Activated CD4-positive, alpha-beta memory T cell treated with anti-CD3 and anti-CD28 coated beads, Interleukin-2, amount 10 ng/mL, durations not matched to agents 7 days and 5 days (primary cell): ENCODE measurements at regions not wholly inside any gene's neighbourhood (a gene's known extent, or its start where the extent isn't known, plus 50 kb on each side); places are given as distances from the start of the nearest gene placed in this dataset.
"Not testable (repeated sequence)": the region's sequence is repeated elsewhere in the genome, so short reads cannot be mapped to it uniquely, and the experiment has no call there.

ENCODE experiments used
- CTCF ChIA-PET: fragments of 350-600 bp; sonication (Branson Sonifier 250); formaldehyde crosslinking; loops from one replicate; lab custom pipeline; 2021; ENCODE audit warnings: antibody characterized with exemption, inconsistent platforms; lab: Charles Lee
- POLR2A ChIA-PET: fragments of 350-600 bp; sonication (Branson Sonifier 250); formaldehyde crosslinking; loops from one replicate; lab custom pipeline; 2021; ENCODE audit warnings: antibody characterized with exemption; lab: Charles Lee
- DNase-seq: peaks from one replicate; pipeline ENCODE4 v3.0.0-alpha.2; 2020
- H3K27ac Mint-ChIP-seq: one replicate; pipeline ENCODE4 v1.8.0; 2021; ENCODE audit warnings: mild to moderate bottlenecking, mixed read lengths
- H3K27me3 Mint-ChIP-seq: one replicate; pipeline ENCODE4 v1.8.0; 2021; ENCODE audit warnings: mixed read lengths
- H3K36me3 Mint-ChIP-seq: one replicate; pipeline ENCODE4 v1.8.0; 2021; ENCODE audit warnings: low read depth, mixed read lengths
- H3K4me1 Mint-ChIP-seq: one replicate; pipeline ENCODE4 v1.8.0; 2021; ENCODE audit warnings: mixed read lengths
- H3K4me3 Mint-ChIP-seq: one replicate; pipeline ENCODE4 v1.8.0; 2021; ENCODE audit warnings: mild to moderate bottlenecking, mixed read lengths
- H3K9me3 Mint-ChIP-seq: one replicate; pipeline ENCODE4 v1.8.0; 2021; ENCODE audit warnings: mixed read lengths

DNA sequence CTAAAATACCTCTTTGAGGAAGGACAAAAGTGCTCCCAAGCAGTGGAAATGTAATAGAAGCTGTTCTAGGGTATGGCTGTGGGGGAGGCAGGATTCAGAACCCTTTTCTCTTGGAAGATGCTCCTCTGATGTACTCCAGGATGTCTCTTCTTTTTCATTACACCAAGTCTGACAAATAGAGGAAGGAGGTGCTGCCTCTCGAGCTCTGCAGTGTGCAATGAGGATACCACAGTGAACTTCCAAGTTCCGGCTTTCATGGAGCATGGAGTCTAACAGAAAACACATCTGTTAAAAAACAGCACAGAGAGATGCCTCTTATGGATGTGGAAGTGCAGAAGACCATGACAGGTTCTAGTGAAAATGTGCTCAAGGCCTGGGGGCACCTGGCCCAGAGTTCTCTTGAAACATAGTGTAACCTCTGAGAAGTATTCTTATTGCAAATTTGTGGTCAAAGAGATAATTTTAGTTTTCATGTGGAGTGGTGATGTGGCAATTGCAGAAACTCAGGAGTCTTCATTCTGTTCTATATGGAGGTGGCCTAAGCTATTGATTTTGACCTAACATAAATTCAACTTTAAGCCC, 362.0 kb upstream of the CITED2 start:
- H3K27ac Mint-ChIP-seq, result no peak overlapping the region
- ChIA-PET CTCF (no interaction called here), POLR2A (no interaction called here)
- H3K9me3 Mint-ChIP-seq, result no peaks in the 10 kb centered on the region
- peaks cover 3% of the 10 kb centered on the region for H3K27me3 Mint-ChIP-seq
- DNase-seq, result no peak
- no peaks in the 10 kb centered on the region for H3K4me1 Mint-ChIP-seq
- no peak overlapping the region for H3K4me3 Mint-ChIP-seq
- no peaks in the 10 kb centered on the region for H3K36me3 Mint-ChIP-seq

DNA sequence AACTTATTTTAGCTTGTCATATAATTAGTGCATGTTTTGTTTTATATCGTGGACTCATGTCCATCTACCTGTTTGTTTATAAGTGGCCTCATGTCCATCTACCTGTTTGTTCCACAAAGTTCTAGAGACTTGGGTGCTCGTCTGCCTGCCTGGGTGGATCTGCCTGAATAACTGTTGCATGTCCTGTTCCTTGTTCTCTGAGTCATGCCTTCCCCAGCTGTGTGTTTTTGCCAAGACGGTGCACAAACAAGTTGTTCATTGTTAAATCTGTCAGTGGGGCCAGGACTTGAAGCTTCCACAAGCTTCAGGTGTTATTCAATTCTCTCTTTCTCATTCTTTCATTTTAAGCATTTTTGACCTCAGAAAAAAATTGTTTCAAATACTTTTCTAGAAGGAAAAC, 358.0 kb upstream of the CITED2 start:
- CTCF ChIA-PET, result no interaction called here
- Mint-ChIP-seq H3K4me1 (no peaks in the 10 kb centered on the region), H3K4me3 (no peak overlapping the region), H3K27ac (no peak overlapping the region), H3K27me3 (peaks cover 3% of the 10 kb centered on the region), H3K9me3 (no peaks in the 10 kb centered on the region), H3K36me3 (no peaks in the 10 kb centered on the region)
- POLR2A ChIA-PET, result no interaction called here
- DNase-seq, result no peak

DNA sequence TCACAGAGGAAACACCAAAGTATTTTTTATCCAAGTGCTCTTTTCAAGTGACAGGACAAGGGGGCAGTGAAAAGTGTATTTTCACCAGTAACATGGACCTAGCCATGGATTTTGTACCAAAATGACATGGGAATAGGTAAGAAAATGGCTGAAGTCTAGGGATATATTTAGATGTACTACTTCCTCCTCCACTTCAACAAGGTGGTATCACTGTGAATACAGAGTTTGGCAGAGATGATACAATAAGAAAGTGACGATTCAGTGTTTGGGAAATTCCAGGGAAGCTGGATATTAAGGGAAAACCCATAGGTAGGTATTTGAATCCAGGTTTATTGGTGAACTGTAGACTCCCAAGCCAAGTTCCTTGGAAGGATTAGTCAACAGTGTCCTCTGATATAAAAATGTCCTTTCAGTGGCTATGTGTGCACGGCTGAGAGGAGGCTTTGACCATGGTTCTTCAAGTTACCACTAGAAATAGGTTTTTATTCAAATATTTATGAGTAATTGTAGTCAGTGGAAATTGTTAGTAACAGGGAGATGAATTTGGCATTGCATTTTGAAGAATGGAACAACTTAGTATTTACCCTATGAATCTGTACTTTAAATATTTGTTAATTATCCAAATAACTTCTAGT, 356.0 kb upstream of the CITED2 start:
- no peak for DNase-seq
- no peaks in the 10 kb centered on the region for H3K36me3 Mint-ChIP-seq
- peaks cover 3% of the 10 kb centered on the region for H3K27me3 Mint-ChIP-seq
- no peak overlapping the region for H3K27ac Mint-ChIP-seq
- no peaks in the 10 kb centered on the region for H3K4me1 Mint-ChIP-seq
- POLR2A ChIA-PET, result no interaction called here
- peaks cover 2% of the 10 kb centered on the region for H3K9me3 Mint-ChIP-seq
- H3K4me3 Mint-ChIP-seq, result no peak overlapping the region
- CTCF ChIA-PET, result no interaction called here

DNA sequence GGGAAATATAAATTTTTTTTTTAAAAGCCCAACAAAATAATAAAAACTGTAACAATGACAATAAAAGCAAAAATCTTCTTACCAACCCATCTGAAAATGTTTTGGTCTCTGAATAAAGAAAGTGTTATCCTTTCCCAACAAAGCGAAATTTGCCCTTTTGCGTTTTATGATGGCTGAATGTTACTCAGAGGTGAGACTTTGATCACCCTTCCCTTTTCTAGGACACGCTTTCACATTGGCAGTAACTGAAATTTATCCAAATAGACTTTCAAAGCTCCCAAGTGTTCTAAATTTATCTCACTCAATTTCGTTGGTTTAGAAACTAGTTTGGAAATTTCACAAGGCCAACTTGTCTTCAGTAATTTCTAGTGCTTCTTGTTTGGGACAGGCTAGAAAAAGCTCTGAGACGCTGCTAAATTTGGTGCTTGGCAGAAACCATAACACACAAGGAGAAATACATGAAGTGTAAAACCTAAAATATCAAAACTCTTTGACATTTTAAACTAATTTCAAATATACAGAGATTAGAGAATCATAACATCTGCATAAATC, 354.5 kb upstream of the CITED2 start:
- no peaks in the 10 kb centered on the region for H3K4me1 Mint-ChIP-seq
- no peak for DNase-seq
- POLR2A ChIA-PET, result no interaction called here
- peaks cover 3% of the 10 kb centered on the region for H3K27me3 Mint-ChIP-seq
- CTCF ChIA-PET, result no interaction called here
- H3K36me3 Mint-ChIP-seq, result no peaks in the 10 kb centered on the region
- H3K4me3 Mint-ChIP-seq, result no peak overlapping the region
- peaks cover 2% of the 10 kb centered on the region for H3K9me3 Mint-ChIP-seq
- no peak overlapping the region for H3K27ac Mint-ChIP-seq

DNA sequence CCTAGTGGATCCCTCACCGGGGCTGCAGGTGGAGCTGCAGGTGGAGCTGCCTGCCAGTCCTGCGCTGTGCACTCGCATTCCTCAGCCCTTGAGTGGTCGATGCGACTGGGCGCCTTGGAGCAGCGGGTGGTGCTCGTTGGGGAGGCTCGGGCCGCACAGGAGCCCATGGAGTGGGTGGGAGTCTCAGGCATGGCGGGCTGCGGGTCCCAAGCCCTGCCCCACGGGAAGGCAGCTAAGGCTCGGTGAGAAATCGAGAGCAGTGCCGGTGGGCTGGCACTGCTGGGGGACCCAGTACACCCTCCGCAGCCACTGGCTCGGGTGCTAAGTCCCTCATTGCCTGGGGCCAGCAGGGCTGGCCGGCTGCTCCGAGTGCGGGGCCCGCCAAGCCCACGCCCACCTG, 351.8 kb upstream of the CITED2 start:
- POLR2A ChIA-PET, H3K27ac Mint-ChIP-seq: not testable (repeated sequence)

DNA sequence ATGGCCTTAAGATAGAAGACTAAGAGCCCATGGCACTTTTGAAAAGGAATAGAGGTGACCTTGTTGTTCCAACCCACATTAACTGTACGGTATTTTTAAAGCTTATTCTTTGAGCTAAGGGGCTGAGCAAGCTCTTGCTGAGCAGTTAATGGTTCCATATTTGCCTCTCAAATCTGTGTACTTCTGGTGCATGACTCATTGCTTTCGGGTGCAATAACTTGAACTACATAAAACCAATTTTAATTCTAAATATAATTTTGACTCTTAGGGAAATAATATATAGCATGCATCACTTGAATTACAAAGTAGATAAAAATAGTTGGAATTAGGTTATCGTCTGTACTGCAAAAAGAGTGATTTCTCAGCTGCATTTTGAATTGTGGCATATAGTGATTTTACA, 348.1 kb upstream of the CITED2 start:
- CTCF ChIA-PET, result no interaction called here
- DNase-seq, result no peak
- no peaks in the 10 kb centered on the region for H3K4me1 Mint-ChIP-seq
- POLR2A ChIA-PET, result no interaction called here
- H3K9me3 Mint-ChIP-seq, result peaks cover 2% of the 10 kb centered on the region
- H3K4me3 Mint-ChIP-seq, result no peak overlapping the region
- no peaks in the 10 kb centered on the region for H3K27me3 Mint-ChIP-seq
- H3K36me3 Mint-ChIP-seq, result no peaks in the 10 kb centered on the region
- H3K27ac Mint-ChIP-seq, result no peak overlapping the region

More for the DNA sequence above, 351.8 kb upstream of the CITED2 start:
- CTCF ChIA-PET, DNase-seq, H3K9me3 Mint-ChIP-seq, H3K4me1 Mint-ChIP-seq, H3K27me3 Mint-ChIP-seq, H3K36me3 Mint-ChIP-seq, H3K4me3 Mint-ChIP-seq: not testable (repeated sequence)

DNA sequence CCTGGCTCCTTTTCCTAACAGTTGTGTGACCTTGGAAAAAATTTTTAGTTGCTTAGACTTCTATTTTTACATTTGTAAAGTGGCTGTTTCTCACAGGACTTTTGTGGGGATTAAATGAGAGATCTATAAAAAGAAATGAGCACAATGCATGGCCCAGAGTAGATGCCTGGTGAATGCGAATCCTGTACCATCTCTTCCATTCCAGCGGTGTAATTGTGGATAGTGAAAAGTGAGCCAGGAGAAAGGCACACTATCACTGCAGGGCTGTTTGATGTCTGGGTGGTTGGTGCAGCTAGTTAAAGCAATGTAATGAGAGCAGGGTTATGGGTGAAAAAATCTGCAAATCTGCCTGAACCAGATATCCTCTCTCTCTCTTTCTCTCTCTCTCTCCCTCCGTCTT, 347.5 kb upstream of the CITED2 start:
- ChIA-PET POLR2A (no interaction called here), CTCF (no interaction called here)

DNA sequence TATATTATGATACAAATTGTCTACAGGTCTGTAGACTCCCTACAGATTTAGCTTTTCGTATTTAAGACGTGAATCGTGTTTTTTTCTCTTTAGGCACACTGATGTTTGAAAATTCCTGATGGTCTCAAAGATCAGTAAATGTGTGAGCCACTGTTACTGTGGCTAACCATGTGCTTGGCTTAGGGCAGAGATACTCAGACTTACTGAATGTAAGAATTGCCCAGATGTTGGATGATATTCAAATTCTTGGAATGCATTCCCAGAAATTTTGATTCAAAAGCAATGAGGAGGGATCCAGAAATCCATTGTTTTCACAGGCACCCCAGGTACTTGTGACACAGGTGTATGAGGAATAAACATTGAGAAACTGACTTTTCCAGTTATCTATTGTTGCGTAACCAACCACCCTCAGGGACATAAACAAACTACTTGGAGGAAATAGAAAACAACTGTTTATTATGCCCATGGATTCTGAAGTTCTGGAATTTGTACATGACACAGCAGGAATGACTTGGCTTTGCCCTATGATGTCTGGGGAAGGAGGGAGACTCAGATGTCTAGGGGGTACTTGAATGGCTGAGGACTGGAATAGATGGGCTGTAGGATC, 339.6 kb upstream of the CITED2 start:
- peaks cover 7% of the 10 kb centered on the region for H3K27me3 Mint-ChIP-seq
- no peaks in the 10 kb centered on the region for H3K9me3 Mint-ChIP-seq
- H3K27ac Mint-ChIP-seq, result no peak overlapping the region
- DNase-seq, result no peak
- POLR2A ChIA-PET, result interaction anchor here (1.1 kb wide), 1 partner anchor 340 kb away, joined by 3 read pairs; the partner anchor contains the start of gene CITED2
- H3K4me1 Mint-ChIP-seq, result no peaks in the 10 kb centered on the region
- no peak overlapping the region for H3K4me3 Mint-ChIP-seq
- CTCF ChIA-PET, result no interaction called here
- no peaks in the 10 kb centered on the region for H3K36me3 Mint-ChIP-seq

More for the DNA sequence above, 347.5 kb upstream of the CITED2 start:
- no peaks in the 10 kb centered on the region for H3K4me1 Mint-ChIP-seq
- H3K9me3 Mint-ChIP-seq, result peaks cover 2% of the 10 kb centered on the region
- no peaks in the 10 kb centered on the region for H3K27me3 Mint-ChIP-seq
- no peak for DNase-seq
- H3K36me3 Mint-ChIP-seq, result no peaks in the 10 kb centered on the region
- no peak overlapping the region for H3K4me3 Mint-ChIP-seq
- no peak overlapping the region for H3K27ac Mint-ChIP-seq

DNA sequence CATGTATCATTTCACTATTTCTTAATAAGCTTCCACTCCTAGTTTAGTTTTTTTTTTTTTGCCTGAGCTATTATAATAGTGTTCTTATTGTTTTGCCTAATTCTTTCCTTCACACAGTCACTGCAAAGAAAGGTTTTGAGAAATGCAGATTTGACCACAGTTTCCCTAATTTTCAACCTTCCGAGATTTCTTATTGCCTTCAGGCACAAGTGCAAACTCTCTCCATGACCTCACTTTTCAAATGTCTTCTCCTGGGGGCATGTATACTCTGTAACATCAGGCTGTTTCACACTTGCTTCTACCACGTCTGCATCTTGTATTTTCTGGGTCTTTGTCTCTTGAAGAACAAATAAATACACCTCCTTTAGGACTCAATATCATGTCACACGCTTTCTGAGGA, 339.0 kb upstream of the CITED2 start:
- no peaks in the 10 kb centered on the region for H3K36me3 Mint-ChIP-seq
- POLR2A ChIA-PET, result no interaction called here
- no peaks in the 10 kb centered on the region for H3K4me1 Mint-ChIP-seq
- no peak overlapping the region for H3K4me3 Mint-ChIP-seq
- peaks cover 7% of the 10 kb centered on the region for H3K27me3 Mint-ChIP-seq
- CTCF ChIA-PET, result no interaction called here
- no peak for DNase-seq
- no peak overlapping the region for H3K27ac Mint-ChIP-seq
- H3K9me3 Mint-ChIP-seq, result no peaks in the 10 kb centered on the region

DNA sequence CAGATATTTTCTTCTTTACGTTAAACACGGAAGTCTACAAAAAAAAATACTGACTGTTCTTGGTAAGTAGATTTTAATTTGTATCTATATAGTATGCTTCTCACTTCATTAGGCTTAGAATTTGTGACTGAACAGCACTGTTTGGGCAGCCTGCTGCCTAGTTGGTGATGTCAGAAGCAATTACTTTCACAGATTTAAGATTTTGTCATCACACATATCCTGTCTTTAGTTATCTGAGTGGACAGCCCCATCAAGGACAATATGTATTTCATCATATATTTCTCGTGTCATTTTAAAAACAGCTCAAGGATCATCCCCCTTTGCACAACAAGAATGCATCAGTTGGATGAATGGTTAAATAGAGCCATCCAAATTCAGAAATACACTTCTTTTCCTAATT, 338.4 kb upstream of the CITED2 start:
- Mint-ChIP-seq H3K9me3 (no peaks in the 10 kb centered on the region), H3K27me3 (peaks cover 7% of the 10 kb centered on the region), H3K4me1 (no peaks in the 10 kb centered on the region), H3K36me3 (no peaks in the 10 kb centered on the region), H3K4me3 (no peak overlapping the region), H3K27ac (no peak overlapping the region)
- DNase-seq, result no peak
- CTCF ChIA-PET, result no interaction called here
- POLR2A ChIA-PET, result no interaction called here

DNA sequence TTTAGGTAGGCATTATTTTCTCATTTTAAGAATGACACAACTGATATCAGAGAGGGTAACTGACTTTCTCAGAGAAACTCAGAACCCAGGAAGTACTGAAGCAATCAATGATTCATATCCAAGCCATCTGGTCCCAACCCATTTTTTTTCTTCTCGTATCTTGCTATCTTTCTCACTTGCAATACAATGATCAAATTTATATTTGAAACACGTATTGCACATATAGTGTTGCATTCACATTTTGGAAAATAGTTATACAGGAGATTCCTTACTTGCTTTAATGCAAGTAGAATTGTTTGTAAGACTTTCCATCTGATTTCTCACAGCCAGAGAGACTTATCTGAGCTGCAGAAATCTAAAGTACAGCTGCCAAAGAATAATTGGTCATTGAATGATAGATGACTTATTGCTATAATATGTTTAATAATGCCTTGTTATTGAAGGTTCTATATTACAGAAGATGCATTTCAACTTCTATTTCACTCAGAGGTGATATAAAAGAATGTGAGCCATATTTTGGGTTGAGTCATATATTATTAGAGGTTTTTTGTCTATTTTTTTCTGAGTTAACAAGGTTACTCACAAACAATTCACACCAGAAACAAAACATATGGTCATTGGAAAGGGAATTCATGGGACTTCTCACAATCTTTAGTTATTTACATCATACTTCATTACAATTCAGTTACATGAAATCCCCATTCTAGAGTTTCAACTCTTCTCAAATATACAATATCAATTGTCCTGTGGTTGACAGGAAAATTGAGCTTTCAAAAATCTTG, 337.5 kb upstream of the CITED2 start:
- no peak for DNase-seq
- Mint-ChIP-seq H3K27me3 (peaks cover 7% of the 10 kb centered on the region), H3K9me3 (no peaks in the 10 kb centered on the region), H3K27ac (no peak overlapping the region), H3K4me1 (no peaks in the 10 kb centered on the region), H3K4me3 (no peak overlapping the region), H3K36me3 (no peaks in the 10 kb centered on the region)
- ChIA-PET POLR2A (no interaction called here), CTCF (no interaction called here)

DNA sequence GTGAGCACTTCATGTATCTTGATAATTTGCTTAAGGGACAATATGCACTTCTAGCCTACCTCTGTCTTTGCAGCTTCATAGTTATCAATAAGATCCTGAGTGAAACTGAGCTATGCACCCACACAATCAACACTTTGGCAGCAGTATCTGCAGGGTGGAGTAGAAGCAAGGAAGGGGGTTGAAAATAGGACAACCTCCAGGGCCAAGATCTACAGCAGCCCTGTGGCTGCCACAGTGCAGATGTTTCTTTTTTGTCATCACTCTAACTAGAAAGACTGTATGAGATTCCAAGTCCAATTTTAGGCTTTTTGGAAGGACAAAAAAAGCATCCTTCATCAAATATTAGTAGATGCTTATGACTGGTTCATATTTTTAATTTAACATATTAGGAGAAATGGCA, 336.1 kb upstream of the CITED2 start:
- no peak for DNase-seq
- peaks cover 5% of the 10 kb centered on the region for H3K27me3 Mint-ChIP-seq
- no peaks in the 10 kb centered on the region for H3K36me3 Mint-ChIP-seq
- H3K9me3 Mint-ChIP-seq, result no peaks in the 10 kb centered on the region
- no peak overlapping the region for H3K4me3 Mint-ChIP-seq
- H3K4me1 Mint-ChIP-seq, result no peaks in the 10 kb centered on the region
- H3K27ac Mint-ChIP-seq, result no peak overlapping the region
- CTCF ChIA-PET, result no interaction called here
- POLR2A ChIA-PET, result no interaction called here
